ENCODE measurements at regions not wholly inside any gene's neighbourhood (a gene's known extent, or its start where the extent isn't known, plus 50 kb on each side); places are given as distances from the start of the nearest gene placed in this dataset.

DNA sequence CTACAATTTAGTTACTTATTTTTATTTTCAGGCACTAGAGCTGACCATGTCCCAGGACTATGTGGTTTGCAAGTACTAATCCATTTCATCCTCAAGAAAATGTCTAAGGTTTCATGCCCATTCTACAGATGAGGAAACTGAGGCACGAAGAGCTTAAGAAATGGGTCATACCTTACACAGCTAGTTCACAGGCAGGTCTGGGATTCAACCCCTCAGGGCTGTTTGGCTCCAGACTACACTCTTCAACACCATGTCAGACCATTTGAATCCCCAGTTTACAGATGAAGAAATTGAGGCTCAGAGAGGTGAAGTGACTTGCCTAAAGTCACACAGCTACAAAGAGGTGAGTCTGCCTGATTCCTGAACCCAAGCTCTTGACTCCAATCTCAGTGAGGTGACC lies 144.1 kb downstream of the MIAT start:
- TF ChIP-seq POLR2A (IDR thresholded peaks at IDR 0.05; ENCODE audit: extremely low read depth, insufficient read length) (no peak), MYC (IDR thresholded peaks at IDR 0.05; ENCODE audit: low read depth, low read length) (no peak)
- TF ChIP-seq, protein P1, sequence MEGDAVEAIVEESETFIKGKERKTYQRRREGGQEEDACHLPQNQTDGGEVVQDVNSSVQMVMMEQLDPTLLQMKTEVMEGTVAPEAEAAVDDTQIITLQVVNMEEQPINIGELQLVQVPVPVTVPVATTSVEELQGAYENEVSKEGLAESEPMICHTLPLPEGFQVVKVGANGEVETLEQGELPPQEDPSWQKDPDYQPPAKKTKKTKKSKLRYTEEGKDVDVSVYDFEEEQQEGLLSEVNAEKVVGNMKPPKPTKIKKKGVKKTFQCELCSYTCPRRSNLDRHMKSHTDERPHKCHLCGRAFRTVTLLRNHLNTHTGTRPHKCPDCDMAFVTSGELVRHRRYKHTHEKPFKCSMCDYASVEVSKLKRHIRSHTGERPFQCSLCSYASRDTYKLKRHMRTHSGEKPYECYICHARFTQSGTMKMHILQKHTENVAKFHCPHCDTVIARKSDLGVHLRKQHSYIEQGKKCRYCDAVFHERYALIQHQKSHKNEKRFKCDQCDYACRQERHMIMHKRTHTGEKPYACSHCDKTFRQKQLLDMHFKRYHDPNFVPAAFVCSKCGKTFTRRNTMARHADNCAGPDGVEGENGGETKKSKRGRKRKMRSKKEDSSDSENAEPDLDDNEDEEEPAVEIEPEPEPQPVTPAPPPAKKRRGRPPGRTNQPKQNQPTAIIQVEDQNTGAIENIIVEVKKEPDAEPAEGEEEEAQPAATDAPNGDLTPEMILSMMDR (IDR thresholded peaks at IDR 0.05; ENCODE audit: low read depth, low read length): no peak

Measured in NB4 (cell line).